ENCODE measurements at regions not wholly inside any gene's neighbourhood (a gene's known extent, or its start where the extent isn't known, plus 50 kb on each side); places are given as distances from the start of the nearest gene placed in this dataset.

GRCh38 chr9:75574569-75574968 lies 315.9 kb upstream of the PCSK5 start:
- no peak for TF ChIP-seq ZNF274 (IDR thresholded peaks at IDR 0.05; ENCODE audit: low read depth, low read length)
- TF ChIP-seq YY1 (IDR thresholded peaks at IDR 0.05; ENCODE audit: insufficient read depth, insufficient read length): no peak

Data from NT2/D1 (cell line).